ENCODE measurements at regions not wholly inside any gene's neighbourhood (a gene's known extent, or its start where the extent isn't known, plus 50 kb on each side); places are given as distances from the start of the nearest gene placed in this dataset.

DNA sequence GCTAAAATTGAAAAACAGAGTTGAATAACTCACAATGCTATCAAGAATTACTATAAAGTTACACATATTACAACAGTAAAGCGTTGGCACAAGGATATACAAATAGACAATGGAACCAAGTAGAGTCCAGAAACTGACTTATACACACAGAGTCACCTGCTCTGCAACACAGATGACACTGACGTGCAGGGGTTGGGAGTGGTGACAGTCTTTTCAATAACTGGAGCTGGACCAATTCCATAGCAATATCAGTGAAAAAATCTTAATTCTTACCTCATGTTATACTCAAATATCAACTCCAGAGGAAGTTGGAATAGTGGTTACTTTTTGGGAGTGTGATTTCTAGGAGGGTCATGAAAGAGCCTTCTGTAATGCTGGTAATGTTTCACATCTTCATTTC lies 62.5 kb upstream of the NPY start:
- no peak for DNase-seq (ENCODE audit: low spot score)
- Mint-ChIP-seq H3K27ac (ENCODE audit: unreplicated experiment) (no peak overlapping the region), H3K36me3 (ENCODE audit: low read depth, unreplicated experiment) (no peaks in the 10 kb centered on the region), H3K4me1 (ENCODE audit: unreplicated experiment) (no peaks in the 10 kb centered on the region), H3K27me3 (ENCODE audit: unreplicated experiment) (no peaks in the 10 kb centered on the region), H3K9me3 (ENCODE audit: unreplicated experiment) (no peaks in the 10 kb centered on the region), H3K4me3 (ENCODE audit: unreplicated experiment) (no peak overlapping the region)
- TF ChIP-seq, protein P1, sequence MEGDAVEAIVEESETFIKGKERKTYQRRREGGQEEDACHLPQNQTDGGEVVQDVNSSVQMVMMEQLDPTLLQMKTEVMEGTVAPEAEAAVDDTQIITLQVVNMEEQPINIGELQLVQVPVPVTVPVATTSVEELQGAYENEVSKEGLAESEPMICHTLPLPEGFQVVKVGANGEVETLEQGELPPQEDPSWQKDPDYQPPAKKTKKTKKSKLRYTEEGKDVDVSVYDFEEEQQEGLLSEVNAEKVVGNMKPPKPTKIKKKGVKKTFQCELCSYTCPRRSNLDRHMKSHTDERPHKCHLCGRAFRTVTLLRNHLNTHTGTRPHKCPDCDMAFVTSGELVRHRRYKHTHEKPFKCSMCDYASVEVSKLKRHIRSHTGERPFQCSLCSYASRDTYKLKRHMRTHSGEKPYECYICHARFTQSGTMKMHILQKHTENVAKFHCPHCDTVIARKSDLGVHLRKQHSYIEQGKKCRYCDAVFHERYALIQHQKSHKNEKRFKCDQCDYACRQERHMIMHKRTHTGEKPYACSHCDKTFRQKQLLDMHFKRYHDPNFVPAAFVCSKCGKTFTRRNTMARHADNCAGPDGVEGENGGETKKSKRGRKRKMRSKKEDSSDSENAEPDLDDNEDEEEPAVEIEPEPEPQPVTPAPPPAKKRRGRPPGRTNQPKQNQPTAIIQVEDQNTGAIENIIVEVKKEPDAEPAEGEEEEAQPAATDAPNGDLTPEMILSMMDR (IDR thresholded peaks at IDR 0.05; ENCODE audit: unreplicated experiment), result no peak

DNA sequence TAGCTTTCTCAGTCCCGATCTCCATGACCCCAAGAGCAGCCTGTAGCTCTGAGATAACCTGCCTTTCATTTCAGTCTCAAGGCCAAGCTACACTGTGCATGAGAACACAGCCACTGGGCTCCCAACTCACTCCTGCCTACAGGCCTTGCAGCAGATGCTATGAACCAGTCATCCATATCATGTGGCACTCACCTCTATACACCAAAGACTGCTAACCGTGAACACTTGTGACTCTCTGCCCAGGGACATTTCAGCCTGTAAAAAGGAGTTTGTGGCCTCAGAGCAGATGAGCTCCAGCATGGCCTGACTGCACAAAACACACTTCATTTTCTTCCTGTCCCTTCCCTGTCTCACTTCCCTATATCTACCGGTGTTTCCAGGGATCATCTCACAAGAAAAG lies 56.9 kb upstream of the NPY start:
- Mint-ChIP-seq H3K4me1 (ENCODE audit: unreplicated experiment) (no peaks in the 10 kb centered on the region), H3K36me3 (ENCODE audit: low read depth, unreplicated experiment) (no peaks in the 10 kb centered on the region), H3K27ac (ENCODE audit: unreplicated experiment) (no peak overlapping the region), H3K4me3 (ENCODE audit: unreplicated experiment) (no peak overlapping the region), H3K27me3 (ENCODE audit: unreplicated experiment) (peaks cover 1% of the 10 kb centered on the region), H3K9me3 (ENCODE audit: unreplicated experiment) (no peaks in the 10 kb centered on the region)
- DNase-seq (ENCODE audit: low spot score), result no peak
- TF ChIP-seq, protein P1 (IDR thresholded peaks at IDR 0.05; ENCODE audit: unreplicated experiment), result no peak

DNA sequence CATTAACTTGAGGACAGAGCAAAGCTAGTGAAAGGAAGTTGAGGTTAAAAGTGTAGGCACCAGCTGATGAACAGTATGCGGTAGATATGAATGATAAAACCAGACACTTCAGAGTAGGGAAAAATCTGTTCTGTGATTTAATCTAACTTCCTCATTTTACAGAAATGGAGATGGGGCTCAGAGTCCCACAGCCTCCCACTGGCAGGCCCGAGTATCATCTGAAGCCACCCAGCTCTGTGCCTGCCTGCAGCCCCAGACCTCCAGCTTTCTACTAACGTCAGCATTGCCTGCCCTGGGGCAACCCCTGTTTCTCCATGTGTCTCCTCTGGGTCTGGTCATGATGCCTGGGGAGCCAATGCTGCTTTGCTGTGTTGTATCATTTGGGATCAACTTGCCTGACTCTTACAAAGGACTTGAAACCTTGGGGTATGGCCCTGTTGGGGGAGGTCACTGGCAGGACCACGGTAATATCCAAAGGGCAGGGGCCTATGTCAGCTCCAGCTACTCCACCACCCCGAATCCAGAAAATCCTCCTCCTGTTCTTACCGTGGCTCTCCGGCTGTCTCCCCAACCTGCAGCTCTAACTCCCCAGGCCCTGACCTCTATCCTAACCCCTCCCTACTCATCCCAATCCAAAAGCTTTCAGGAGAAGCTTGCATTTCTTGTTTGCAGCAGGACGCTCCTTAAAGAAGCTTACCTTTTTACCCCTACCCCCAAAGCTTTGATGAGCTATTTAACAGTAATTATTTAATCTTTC lies 56.2 kb upstream of the NPY start:
- H3K4me3 Mint-ChIP-seq (ENCODE audit: unreplicated experiment), result no peak overlapping the region
- no peaks in the 10 kb centered on the region for H3K36me3 Mint-ChIP-seq (ENCODE audit: low read depth, unreplicated experiment)
- no peaks in the 10 kb centered on the region for H3K9me3 Mint-ChIP-seq (ENCODE audit: unreplicated experiment)
- H3K27ac Mint-ChIP-seq (ENCODE audit: unreplicated experiment), result no peak overlapping the region
- H3K4me1 Mint-ChIP-seq (ENCODE audit: unreplicated experiment), result no peaks in the 10 kb centered on the region
- TF ChIP-seq, protein P1 (IDR thresholded peaks at IDR 0.05; ENCODE audit: unreplicated experiment), result no peak
- DNase-seq (ENCODE audit: low spot score), result no peak
- peaks cover 1% of the 10 kb centered on the region for H3K27me3 Mint-ChIP-seq (ENCODE audit: unreplicated experiment)

DNA sequence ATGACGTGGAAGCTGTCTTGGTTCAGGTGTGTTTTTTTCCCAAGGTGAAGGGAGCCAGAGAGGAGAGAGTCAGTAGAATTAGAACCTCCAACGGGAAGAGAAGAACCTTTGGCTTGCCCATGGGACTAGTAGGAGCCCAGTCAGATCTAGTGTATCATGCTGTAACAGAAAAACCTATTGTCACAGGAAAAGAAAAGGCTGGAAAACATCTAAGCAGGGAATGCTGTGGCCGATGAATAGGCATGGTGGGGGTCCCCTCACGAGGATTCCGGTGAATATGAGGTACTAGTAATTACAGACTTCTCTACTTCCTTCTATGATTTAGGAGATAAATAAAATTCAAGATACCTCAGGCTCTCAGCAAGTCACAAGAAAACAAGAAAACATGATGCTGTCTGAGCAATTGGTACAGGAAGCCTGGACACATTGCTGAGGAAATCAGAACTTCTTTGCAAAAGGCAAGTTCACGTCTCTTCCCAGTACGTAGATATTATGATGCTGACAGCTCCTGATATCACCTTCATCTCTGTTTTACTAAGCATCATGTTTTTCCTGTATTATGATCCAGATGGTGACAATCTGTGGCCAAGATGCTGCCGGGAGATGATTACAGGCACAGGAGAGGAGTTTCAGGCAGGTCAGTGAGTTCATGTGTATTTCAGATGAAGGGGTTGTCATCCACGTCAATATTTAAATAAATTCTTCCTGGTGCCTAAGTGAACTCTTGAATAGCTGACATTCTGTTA lies 54.3 kb upstream of the NPY start:
- no peaks in the 10 kb centered on the region for H3K4me1 Mint-ChIP-seq (ENCODE audit: unreplicated experiment)
- H3K36me3 Mint-ChIP-seq (ENCODE audit: low read depth, unreplicated experiment), result no peaks in the 10 kb centered on the region
- DNase-seq (ENCODE audit: low spot score), result no peak
- no peaks in the 10 kb centered on the region for H3K9me3 Mint-ChIP-seq (ENCODE audit: unreplicated experiment)
- peaks cover 1% of the 10 kb centered on the region for H3K27me3 Mint-ChIP-seq (ENCODE audit: unreplicated experiment)
- TF ChIP-seq, protein P1 (IDR thresholded peaks at IDR 0.05; ENCODE audit: unreplicated experiment), result no peak
- H3K27ac Mint-ChIP-seq (ENCODE audit: unreplicated experiment), result no peak overlapping the region
- no peak overlapping the region for H3K4me3 Mint-ChIP-seq (ENCODE audit: unreplicated experiment)

DNA sequence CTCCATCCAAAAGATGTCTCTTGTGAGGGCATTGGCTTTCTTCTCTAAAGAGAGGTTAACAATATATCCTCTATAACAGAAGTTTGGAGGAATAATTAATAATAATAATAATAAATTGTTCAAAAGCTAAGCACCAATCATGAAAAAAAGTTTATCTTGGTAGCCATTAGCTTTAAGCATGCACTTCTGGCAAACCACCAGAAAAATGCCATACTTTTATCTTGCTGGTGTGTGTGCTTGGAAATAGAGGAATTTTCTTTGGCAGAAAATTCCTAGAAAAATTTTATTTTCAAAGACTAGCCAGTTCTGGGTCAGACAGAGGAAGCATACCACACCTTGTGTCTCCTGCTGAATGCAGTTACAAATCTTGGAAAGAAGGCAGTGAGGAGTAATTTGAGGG lies 52.5 kb upstream of the NPY start:
- TF ChIP-seq, protein P1 (IDR thresholded peaks at IDR 0.05; ENCODE audit: unreplicated experiment), result no peak
- no peaks in the 10 kb centered on the region for H3K4me1 Mint-ChIP-seq (ENCODE audit: unreplicated experiment)
- peaks cover 1% of the 10 kb centered on the region for H3K27me3 Mint-ChIP-seq (ENCODE audit: unreplicated experiment)
- H3K9me3 Mint-ChIP-seq (ENCODE audit: unreplicated experiment), result no peaks in the 10 kb centered on the region
- no peak overlapping the region for H3K27ac Mint-ChIP-seq (ENCODE audit: unreplicated experiment)
- no peak overlapping the region for H3K4me3 Mint-ChIP-seq (ENCODE audit: unreplicated experiment)
- no peaks in the 10 kb centered on the region for H3K36me3 Mint-ChIP-seq (ENCODE audit: low read depth, unreplicated experiment)
- no peak for DNase-seq (ENCODE audit: low spot score)
